Liver (tissue), 8 donors: ENCODE measurements at regions not wholly inside any gene's neighbourhood (a gene's known extent, or its start where the extent isn't known, plus 50 kb on each side); places are given as distances from the start of the nearest gene placed in this dataset.

Experiments
- DNase-seq: peaks from one replicate; pipeline ENCODE4 v3.0.0-alpha.2; 2017; ENCODE audit warnings: low spot score
- H3K27ac ChIP-seq, 2 donors: one replicate each; pipeline ENCODE4 v1.7.0; 2013; ENCODE audit warnings: inconsistent platforms in 2 of 2, low read length in 2 of 2, control low read depth in 1 of 2, low read depth in 1 of 2, mild to moderate bottlenecking in 1 of 2
- H3K27me3 ChIP-seq, 4 donors: one replicate each; pipeline versions ENCODE4 v1.6.1 to v1.7.0; 2013; ENCODE audit warnings: low read length in 3 of 4, inconsistent platforms in 1 of 4, mild to moderate bottlenecking in 1 of 4, moderate library complexity in 1 of 4; ENCODE audit not compliant: control insufficient read depth in 4 of 4, insufficient read depth in 4 of 4
- H3K36me3 ChIP-seq, 4 donors: one replicate each; pipeline versions ENCODE4 v1.6.1 to v1.7.0; 2013; ENCODE audit warnings: low read length in 3 of 4, mild to moderate bottlenecking in 3 of 4, low read depth in 1 of 4, moderate library complexity in 1 of 4; ENCODE audit not compliant: control insufficient read depth in 4 of 4, insufficient read depth in 3 of 4
- H3K4me1 ChIP-seq, 4 donors: one replicate each; pipeline versions ENCODE4 v1.6.1 to v1.7.0; 2013; ENCODE audit warnings: low read length in 3 of 4, mild to moderate bottlenecking in 3 of 4, moderate library complexity in 1 of 4; ENCODE audit not compliant: control insufficient read depth in 4 of 4, insufficient read depth in 4 of 4
- H3K4me3 ChIP-seq, 3 donors: one replicate each; pipeline versions ENCODE4 v1.6.1 to v1.7.0; 2013; ENCODE audit warnings: low read length in 3 of 3, control low read depth in 1 of 3, low read depth in 1 of 3, mild to moderate bottlenecking in 1 of 3
- H3K9ac ChIP-seq, 2 donors: one replicate each; pipeline ENCODE4 v1.7.0; 2013; ENCODE audit warnings: low read length in 2 of 2, mild to moderate bottlenecking in 2 of 2, moderate library complexity in 2 of 2, control low read depth in 1 of 2, low read depth in 1 of 2
- H3K9me3 ChIP-seq, 4 donors: one replicate each; pipeline versions ENCODE4 v1.6.1 to v1.7.0; 2013; ENCODE audit warnings: low read length in 3 of 4; ENCODE audit not compliant: control insufficient read depth in 4 of 4
- CTCF ChIP-seq: fragments of 150-350 bp; IDR thresholded peaks from 2 replicates; pipeline ENCODE4 v1.5.1; 2017; ENCODE audit warnings: improper control_type of control experiment, low read depth, low read length; ENCODE audit not compliant: missing input control
- EGR1 ChIP-seq, 2 donors: IDR thresholded peaks; 2 replicates each; pipeline ENCODE4 v1.6.1; 2016 to 2018; ENCODE audit warnings: antibody characterized with exemption in 2 of 2, low read depth in 2 of 2
- FOXA2 ChIP-seq: IDR thresholded peaks from 2 replicates; pipeline ENCODE4 v1.6.1; 2016; ENCODE audit warnings: antibody characterized with exemption
- GABPA ChIP-seq, 2 donors: IDR thresholded peaks in 1 of 2; conservative IDR thresholded peaks in 1 of 2; 2 replicates each; pipeline ENCODE4 v1.6.1; 2016; ENCODE audit warnings: antibody characterized with exemption in 2 of 2, mild to moderate bottlenecking in 1 of 2, moderate library complexity in 1 of 2
- HNF4A ChIP-seq, 2 donors: conservative IDR thresholded peaks; 2 replicates each; pipeline ENCODE4 v1.6.1; 2016; ENCODE audit warnings: antibody characterized with exemption in 2 of 2, mild to moderate bottlenecking in 2 of 2
- HNF4G ChIP-seq: IDR thresholded peaks from 2 replicates; pipeline ENCODE4 v1.6.1; 2016; ENCODE audit warnings: antibody characterized with exemption
- JUND ChIP-seq, 2 donors: IDR thresholded peaks; 2 replicates each; pipeline ENCODE4 v1.6.1; 2016; ENCODE audit warnings: antibody characterized with exemption in 2 of 2
- MAX ChIP-seq: IDR thresholded peaks from 2 replicates; pipeline ENCODE4 v1.6.1; 2016; ENCODE audit warnings: antibody characterized with exemption
- NR2F2 ChIP-seq: IDR thresholded peaks from 2 replicates; pipeline ENCODE4 v1.6.1; 2016; ENCODE audit warnings: antibody characterized with exemption
- RAD21 ChIP-seq, 2 donors: IDR thresholded peaks; 2 replicates each; pipeline ENCODE4 v1.6.1; 2016; ENCODE audit warnings: antibody characterized with exemption in 2 of 2, mild to moderate bottlenecking in 2 of 2
- REST ChIP-seq: IDR thresholded peaks from 2 replicates; pipeline ENCODE4 v1.6.1; 2016; ENCODE audit warnings: antibody characterized with exemption, mild to moderate bottlenecking
- RXRA ChIP-seq, 2 donors: IDR thresholded peaks; 2 replicates each; pipeline ENCODE4 v1.6.1; 2017 to 2018; ENCODE audit warnings: antibody characterized with exemption in 2 of 2, mild to moderate bottlenecking in 1 of 2
- SP1 ChIP-seq: IDR thresholded peaks from 2 replicates; pipeline ENCODE4 v1.6.1; 2018; ENCODE audit warnings: antibody characterized with exemption, mild to moderate bottlenecking
- TAF1 ChIP-seq: conservative IDR thresholded peaks from 2 replicates; pipeline ENCODE4 v1.6.1; 2016; ENCODE audit warnings: antibody characterized with exemption, mild to moderate bottlenecking
- YY1 ChIP-seq: IDR thresholded peaks from 2 replicates; pipeline ENCODE4 v1.6.1; 2016; ENCODE audit warnings: antibody characterized with exemption, mild to moderate bottlenecking
- ZBTB33 ChIP-seq: IDR thresholded peaks from 2 replicates; pipeline ENCODE4 v1.6.1; 2016; ENCODE audit warnings: antibody characterized with exemption
- WGBS: extraction: QIAGEN DNeasy Blood & Tissue Kit; methylation state at CpG from one replicate; pipeline ENCODE4 v1.1.7; 2013; 5-methylcytosine and 5-hydroxymethylcytosine counted together
- donor health status: healthy.
- donor health status: healthy.
- donor health status: healthy.
- donor health status: healthy.
- donor health status: healthy.

GRCh38 chr2:47984041-47984440 is 77.7 kb upstream of the FBXO11 start:
- DNase-seq = no peak
- H3K9me3 ChIP-seq = no peaks in the 10 kb centered on the region
- H3K27ac ChIP-seq = no peak overlapping the region
- H3K27me3 ChIP-seq = no peaks in the 10 kb centered on the region
- no peak overlapping the region for H3K4me3 ChIP-seq
- no peaks in the 10 kb centered on the region for H3K36me3 ChIP-seq
- TF ChIP-seq ZBTB33 = no peak
- TF ChIP-seq RAD21 (IDR thresholded peaks at IDR 0.05) = no peak
- TF ChIP-seq RXRA (IDR thresholded peaks at IDR 0.05) = no peak
- no peak for TF ChIP-seq JUND (IDR thresholded peaks at IDR 0.05)
- no peak for TF ChIP-seq FOXA2
- no peak for TF ChIP-seq CTCF
- no peak for TF ChIP-seq TAF1
- TF ChIP-seq YY1 = no peak
- no peak for TF ChIP-seq HNF4G
- H3K9ac ChIP-seq = no peak overlapping the region
- no peaks in the 10 kb centered on the region for H3K4me1 ChIP-seq

- Histone ChIP-seq H3K4me1 (no peaks in the 10 kb centered on the region), H3K27ac (no peak overlapping the region), H3K27me3 (no peaks in the 10 kb centered on the region), H3K9ac (no peak overlapping the region), H3K36me3 (no peaks in the 10 kb centered on the region), H3K4me3 (no peak overlapping the region), H3K9me3 (no peaks in the 10 kb centered on the region)
- 97% methylated on average over 2 of the region's 2 CpGs for WGBS
- DNase-seq = no peak
- no peak for TF ChIP-seq ZBTB33
- no peak for TF ChIP-seq NR2F2
- TF ChIP-seq CTCF = no peak
- TF ChIP-seq MAX = no peak
- no peak for TF ChIP-seq TAF1
- TF ChIP-seq RAD21 (IDR thresholded peaks at IDR 0.05) = no peak
- no peak for TF ChIP-seq REST
- TF ChIP-seq HNF4A (conservative IDR thresholded peaks at IDR 0.05) = no peak
- no peak for TF ChIP-seq GABPA (IDR thresholded peaks at IDR 0.05 in 1 of 2, conservative IDR thresholded peaks at IDR 0.05 in 1 of 2)
- no peak for TF ChIP-seq SP1
- no peak for TF ChIP-seq EGR1 (IDR thresholded peaks at IDR 0.05; ENCODE audit: low read depth in 2 of 2)
- TF ChIP-seq FOXA2 = no peak
These were observed 84.2 kb upstream of the FBXO11 start for GRCh38 chr2:47990503-47990902.
